Ureter (tissue), 1 donor: ENCODE measurements at regions not wholly inside any gene's neighbourhood (a gene's known extent, or its start where the extent isn't known, plus 50 kb on each side); places are given as distances from the start of the nearest gene placed in this dataset.
"Not testable (repeated sequence)": the region's sequence is repeated elsewhere in the genome, so short reads cannot be mapped to it uniquely, and the experiment has no call there.

Experiments
- DNase-seq: peaks from one replicate; pipeline ENCODE4 v3.0.0-alpha.2; 2020; ENCODE audit warnings: low spot score
- donor health status: DM: yes; HTN: yes; CAD: no.

DNA sequence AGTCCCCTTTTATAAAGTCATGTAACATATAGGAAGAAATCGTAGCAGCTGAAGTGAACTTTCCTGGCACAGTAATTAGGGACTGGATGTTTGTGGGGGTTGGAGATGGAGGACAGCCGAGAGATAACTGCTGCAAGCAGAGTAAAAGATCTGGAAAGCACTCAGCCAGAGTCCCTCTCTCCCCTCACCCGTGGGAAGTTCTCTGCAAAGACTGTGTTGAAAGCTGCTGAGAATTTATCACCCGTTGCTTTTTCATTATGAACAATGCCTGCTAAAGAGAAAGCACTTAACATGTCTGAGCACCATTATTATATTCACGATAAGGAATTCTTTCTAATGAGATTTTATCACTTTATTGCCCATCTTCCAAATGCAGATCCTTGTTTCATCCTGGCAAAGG is 248.8 kb downstream of the SHOX2 start:
- DNase-seq: no peak

DNA sequence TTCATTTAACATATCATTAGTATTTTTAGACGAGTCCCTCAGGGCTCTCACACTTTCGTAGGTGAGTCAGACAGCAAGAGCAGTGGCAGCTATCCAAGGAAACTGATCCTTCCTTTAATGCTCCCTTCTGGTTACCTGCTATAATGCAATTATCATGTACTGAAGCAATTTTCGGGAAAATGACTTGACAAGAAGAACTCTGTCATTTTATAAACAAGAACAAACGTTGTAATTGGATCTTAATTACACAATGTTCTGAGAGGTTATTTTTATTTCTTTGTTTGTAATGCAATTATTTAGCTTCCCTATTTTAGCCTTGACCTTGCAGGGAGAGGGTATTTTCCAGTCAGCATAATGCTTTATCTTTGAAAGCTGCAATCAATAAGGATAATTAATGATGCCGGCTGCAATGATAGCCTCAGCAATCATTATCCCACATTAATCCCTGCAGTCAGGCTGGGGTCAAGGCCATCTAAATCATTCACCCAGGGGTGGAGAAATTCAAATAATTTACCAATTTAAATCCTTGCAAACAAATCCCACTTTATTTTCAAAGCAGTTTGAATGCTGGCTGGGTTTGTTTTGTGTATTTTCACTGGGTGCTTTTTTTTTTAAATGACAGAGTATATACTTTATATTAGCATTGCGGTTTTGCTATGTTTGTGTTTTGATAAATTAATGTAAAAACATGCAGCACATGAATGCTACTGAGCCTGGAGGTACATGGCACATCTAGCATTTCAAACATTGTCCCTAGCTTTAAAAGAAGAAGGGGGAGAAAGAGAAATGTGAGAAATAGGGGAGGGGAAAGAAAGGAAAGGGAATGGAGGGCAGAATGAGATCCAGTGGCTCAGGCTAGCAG is 249.9 kb downstream of the SHOX2 start:
- DNase-seq: no peak

DNA sequence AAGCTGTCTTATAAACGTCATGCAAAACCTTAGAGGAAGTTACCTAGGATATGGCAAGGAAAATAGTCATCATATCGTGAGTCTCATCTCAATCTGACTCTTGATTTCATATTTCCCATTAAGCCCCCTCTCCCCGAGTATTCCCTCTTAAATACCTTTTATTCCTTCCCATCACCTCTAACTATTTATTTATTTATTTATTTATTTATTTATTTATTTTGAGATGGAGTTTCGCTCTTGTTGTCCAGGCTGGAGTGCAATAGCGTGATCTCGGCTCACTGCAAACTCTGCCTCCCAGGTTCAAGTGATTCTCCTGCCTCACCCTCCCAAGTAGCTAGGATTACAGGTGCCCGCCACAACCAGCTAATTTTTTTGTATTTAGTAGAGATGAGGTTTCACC is 260.4 kb downstream of the SHOX2 start:
- DNase-seq: not testable (repeated sequence)

DNA sequence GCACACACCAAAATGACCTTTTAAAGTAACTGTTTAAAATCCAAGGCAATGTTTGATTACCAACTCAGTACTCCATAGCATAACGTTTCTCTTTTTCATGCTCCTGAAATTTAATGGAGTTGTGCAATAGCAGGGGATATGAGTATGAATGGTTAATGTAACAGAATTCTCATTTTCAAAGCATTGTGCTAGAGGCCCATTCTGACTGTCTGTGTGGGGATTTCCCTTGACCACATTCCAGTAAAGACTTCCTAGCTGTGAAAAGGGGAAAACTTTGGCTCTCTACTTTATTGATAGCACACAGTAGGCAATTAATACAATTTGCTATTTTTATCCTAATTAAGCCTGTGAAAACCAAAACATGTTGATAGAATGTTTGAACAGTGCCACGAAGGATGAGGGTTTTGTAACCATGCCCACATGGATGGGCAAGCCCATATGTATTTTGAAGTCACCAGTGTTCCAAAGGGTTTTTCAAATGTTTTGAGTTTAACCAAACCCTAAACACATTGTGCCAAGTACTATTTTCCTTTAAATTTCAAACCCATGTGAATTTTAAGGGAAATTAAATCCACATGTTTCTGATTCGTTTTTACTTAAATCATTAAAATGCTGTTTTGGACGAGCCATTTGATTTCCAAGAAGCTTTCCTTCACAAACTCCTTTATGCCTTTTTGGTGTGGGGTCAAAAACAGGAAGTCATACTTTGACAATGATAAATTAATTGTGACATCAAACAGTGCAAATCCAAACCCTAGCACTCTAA is 261.2 kb downstream of the SHOX2 start:
- DNase-seq: no peak

DNA sequence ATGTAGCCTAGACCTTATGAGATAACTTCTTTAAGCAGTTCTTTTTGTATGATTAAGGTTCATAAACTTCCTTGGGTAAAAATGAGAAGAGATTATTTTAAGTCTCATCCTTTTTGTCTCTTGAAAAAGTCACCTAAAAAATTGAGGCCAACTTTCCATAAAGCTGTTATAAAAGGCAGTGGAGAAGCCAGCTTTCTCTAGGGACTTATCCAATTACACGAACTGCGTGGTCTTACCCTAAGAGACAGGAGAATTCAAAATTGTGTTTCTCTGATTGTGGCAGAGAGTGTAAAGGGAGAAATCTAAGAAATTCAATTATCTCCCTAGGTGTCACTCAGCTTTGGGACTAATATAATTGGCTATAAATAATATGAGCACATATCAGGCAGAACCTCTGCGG is 262.0 kb downstream of the SHOX2 start:
- DNase-seq: no peak

DNA sequence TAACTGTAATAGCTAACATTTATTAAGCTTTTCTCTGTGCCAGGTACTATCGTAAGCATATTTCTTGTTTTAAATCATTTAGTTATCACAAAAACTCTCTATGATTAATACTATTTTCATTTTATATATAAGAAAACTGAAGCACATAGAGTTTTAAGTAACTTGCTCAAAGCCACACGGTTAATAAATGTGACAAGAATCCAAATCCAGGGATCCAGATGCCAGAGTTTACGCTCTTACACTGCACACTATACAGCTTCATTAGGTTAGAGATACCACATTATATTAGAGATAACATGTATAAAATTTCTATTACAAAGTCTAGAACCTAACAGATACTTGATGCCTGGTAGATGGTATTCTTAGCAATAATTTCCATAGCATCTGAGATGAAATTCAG is 265.2 kb downstream of the SHOX2 start:
- no peak for DNase-seq

DNA sequence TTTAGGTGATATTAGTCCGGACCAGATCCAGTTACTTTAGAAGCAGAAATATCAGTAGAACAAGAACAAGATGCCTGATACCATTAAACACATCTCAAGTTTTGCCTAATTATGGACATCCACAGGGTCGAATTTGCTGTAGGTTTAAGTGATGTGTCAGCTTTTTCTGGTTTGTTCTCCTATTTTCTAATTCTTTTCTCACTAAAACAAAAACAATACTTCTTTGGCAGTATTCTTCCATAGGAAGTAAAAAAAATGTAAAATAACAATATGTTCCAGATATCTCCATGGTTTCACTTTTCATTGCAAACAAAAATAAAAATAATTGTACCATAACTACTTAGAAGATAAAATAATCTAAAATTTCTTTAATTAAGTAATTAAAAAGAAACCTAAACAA is 265.7 kb downstream of the SHOX2 start:
- no peak for DNase-seq

DNA sequence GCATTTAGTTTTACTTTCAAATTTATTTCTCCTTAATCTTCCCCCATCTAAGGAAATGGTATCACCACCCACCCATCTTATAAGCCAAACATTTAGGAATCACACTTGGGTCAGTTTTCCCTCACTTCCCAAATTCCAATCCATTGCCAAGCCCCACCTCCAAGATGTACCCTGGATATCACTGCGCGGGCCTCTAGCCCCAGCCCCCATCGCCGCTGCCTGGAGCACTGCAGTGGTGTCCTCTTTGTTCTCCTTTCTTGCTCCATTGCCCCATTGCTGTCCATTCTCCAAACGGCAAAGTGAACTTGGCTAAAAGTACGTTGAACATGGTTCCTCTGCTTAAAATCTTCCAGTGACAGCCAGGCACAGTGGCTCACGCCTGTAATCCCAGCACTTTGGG is 267.8 kb downstream of the SHOX2 start:
- DNase-seq: no peak

DNA sequence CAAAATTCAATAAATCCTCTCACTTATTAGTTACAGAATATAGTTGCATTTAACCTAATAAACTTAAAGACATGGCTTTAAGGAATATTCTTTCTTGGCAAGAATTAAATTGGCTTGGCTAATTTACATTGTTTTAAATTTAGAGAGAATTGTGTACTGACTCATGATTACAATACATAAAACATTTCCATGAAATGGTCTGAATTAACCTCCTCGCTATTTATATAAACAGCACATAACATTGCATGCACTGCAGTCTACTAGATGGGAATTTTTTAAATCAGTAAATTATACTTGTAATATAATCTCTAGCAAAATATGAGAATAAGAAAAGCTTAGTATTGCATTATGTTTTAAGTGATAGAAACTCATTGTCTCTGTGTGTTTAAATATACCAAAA is 268.9 kb downstream of the SHOX2 start:
- DNase-seq: no peak

DNA sequence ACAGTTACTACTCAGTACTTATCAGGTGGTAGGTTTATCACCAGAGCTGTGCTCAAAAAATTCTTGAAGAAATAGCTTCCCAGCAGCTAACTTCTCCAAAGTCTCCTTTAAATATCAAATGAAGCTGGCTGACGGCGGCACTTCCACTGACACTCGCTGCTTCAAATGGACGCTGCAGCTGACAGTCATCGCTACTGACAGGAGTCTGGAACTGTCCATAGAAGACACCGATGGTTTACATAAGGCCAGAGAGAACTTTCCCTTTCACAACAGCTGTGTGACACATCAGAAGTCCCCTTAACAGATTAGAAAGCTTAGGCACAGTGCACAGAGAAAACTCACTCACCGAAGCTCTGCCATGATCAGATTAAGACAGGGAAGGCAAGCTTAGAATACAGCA is 270.2 kb downstream of the SHOX2 start:
- DNase-seq: no peak

DNA sequence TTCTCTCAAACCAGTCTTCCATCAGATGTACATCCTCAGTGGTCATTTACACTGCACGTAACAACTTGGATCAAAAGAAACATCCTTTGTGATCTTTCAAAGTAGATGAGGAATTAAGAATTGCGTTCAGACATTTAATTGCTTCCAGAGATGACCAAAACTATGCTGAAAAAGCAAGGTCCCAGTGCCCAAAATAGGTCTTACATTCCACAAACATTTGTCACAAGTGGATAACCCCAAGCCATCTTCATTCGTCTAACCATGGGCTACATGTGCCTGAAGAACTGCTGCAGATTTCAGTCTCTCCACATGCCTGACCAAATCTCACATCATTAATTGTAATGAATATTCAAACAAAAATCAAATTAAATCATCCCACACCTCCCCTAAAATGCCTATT is 273.6 kb downstream of the SHOX2 start:
- DNase-seq: no peak

DNA sequence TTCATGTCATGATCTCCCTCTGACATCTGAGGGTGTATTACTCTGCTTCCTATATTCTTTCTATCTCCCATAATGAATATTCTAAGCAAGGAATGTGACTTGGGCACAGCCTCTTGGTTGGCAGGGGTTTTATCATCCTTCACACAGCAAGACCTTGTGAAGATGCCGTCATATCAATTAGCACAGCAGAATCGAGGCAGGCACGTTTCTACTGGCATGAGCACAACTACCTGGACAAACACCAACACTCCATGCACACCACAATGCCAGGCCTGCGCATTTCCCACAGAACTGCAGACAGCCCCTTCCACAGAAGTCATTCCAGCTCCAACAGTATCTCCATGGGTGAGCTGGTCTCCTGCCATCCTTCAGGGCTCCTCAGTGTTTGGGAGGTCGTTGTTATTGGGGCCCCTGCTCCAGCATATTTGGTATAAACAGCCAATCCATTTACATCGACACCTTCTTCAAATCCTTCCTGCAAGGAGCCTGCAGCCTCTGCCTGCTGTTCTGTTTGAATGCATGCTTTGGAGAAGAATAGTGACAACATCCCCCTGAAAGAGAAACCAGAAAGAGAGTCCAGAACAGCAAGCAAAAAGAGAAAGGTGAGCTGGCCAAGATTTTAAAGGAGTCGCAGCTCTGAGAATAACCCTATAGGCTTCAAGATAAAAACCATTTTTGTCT is 275.5 kb downstream of the SHOX2 start:
- no peak for DNase-seq

DNA sequence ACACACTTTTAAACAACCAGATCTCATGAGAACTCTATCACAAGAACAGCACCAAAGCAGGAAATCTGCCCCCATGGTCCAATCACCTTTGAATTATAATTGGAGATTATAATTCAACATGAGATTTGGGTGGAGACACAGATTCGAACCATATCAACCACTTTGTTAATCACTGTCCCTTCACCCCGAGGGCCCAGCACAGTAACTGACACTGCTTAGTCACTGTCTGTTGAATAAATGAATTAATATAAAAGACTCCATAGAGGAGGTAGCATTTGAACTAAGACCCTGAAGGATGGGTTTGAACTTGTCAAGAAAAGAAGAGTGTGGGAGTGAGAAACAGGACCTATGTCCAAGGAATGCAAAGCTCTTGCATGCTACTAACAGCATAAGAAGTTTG is 276.4 kb downstream of the SHOX2 start:
- DNase-seq: no peak

DNA sequence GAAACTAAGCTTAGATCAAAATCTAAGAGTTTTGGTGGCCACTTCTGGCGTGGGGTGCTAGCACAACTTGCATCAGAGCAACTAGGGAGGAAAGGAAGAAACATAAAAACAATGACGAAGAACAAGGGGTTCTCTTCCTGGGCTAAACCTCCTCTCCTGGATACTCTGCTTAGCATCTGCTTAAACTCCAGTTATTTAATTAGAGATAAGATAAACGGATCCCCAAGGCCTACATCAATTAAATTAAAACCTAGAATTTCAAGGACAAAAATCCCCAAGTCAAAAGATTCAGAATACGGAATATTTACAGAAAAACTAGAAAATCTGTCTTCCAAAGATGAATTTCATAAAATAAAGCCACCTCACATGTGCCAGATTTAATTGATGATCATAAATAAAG is 281.9 kb downstream of the SHOX2 start:
- DNase-seq: no peak

DNA sequence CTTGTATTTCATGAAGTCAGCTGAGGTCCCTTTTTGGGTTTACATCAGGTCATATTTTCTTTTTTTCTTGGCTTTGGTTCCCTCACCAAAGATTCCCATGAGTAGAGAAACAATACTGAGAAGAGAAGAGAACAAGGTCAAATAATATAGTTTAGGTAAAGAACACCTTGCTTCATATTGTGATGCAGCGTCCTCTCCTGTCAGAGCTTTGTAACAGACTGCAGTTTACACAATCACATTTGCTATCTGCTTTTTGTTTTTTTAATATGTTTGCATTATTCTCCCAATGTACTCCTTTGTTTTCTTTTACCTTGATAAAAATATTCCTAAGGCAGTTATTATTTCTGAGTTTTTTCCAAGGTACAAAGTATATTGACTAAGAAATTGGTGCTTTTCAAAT is 283.2 kb downstream of the SHOX2 start:
- no peak for DNase-seq

DNA sequence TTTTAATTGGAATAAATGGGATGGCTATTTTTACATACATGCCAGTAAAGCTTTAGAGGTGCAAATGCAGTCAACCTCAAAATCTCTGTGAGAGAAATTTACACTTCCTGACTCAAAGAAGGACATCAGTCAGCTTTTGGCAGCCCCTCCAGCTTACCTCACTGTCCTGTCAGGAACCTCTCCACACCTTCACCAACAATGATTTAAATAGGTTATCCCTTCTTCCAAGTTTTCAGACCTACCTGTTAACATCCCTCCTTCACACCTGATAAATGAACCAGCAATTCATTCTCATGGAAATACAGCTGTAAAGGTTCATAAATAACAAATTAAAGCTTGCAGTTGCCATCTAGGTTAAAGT is 286.1 kb downstream of the SHOX2 start:
- no peak for DNase-seq

DNA sequence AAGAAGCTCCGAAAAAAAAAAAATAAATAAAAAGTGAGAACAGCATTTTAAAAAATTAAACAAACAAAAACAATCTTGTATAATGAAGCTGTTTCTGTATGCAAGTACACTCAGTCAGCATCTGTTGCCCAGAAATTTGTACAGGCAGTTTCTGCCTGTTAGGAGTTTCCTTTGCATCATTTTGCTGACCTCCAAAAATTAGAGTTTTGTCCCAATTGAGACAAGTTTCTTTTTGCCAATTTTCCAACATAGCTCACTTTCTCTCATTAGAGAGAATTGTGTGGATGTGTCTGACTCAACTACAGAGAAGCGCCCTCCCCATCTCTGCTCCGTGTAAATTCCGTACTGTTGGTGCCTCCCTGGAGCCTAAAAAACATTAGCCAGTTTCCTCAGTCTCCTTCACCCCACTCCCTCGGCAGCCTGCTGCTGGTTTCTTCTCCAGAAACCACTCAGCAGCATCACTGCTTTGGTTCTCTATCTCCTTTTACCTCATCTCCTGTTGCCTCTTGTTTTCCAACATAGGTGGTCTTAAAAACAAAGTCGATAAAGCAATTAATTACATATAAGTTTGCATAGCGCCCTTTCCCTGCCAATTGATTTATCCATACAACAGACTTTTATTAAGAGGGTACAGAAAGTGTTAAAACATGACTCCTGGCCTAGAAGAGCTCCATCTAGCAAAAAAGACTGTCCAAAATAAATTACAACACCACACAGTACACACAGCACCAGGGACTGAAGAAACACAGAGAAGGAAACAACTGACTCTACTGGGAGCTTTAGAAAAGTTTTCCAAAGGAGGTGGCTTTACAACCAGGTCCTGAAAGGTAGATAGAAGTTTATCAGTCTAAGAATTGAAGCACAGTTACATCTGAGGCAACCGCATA is 286.7 kb downstream of the SHOX2 start:
- no peak for DNase-seq

DNA sequence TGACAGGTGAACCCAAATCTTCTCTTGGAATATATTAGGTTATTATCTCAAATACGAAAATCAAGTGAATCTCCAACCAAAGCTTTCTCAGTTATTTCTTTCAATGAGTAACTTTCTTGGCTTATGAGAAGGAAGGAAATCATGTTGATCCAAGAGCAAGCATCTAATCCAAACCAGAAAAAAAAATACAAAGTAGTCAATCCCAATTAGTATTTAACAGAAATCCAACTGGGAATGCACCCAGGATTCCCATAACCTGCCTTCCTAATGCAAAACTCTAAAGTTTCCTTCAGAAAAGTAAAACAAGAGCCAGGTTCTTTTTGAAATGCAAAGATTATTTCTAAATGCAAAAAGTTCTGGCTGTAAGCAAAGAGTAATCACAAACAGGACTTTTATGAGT is 289.3 kb downstream of the SHOX2 start:
- DNase-seq: no peak

DNA sequence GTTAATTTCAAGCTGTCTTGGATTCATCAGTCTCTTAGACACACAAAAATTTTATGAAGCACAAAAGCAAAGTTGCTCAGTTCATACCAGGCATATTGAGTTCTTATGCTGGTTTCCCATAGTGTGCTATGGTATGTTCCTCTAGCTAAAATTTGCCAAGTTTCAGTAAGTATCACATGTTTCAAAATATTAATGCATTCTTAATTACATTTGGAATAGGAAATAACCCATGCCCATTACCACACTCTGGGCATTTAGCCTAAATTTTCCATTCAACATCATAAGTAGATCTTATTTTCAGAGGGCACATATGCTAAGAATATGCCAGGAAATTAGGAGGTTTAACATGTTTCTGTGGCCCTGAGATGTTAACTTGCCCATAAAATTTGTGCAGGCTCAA is 289.9 kb downstream of the SHOX2 start:
- DNase-seq: no peak

DNA sequence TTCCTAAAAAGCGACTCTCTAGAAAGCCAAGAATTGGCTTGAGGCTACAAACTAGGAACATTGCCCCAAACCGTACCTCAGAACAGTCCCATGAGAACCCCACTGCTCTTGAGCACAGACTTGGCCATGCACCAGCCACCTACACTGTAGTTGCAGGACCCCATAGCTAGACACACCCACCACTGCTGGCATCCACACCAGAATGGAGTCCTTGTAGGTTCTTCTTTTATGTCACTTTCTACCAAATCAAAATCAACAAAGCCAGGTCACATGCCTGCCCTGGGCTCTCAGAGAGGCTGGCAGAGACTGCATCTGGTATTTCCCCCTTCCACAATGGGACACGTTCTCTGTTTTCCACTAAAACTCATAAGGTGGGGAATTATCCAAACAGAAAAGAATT is 290.5 kb downstream of the SHOX2 start:
- no peak for DNase-seq

DNA sequence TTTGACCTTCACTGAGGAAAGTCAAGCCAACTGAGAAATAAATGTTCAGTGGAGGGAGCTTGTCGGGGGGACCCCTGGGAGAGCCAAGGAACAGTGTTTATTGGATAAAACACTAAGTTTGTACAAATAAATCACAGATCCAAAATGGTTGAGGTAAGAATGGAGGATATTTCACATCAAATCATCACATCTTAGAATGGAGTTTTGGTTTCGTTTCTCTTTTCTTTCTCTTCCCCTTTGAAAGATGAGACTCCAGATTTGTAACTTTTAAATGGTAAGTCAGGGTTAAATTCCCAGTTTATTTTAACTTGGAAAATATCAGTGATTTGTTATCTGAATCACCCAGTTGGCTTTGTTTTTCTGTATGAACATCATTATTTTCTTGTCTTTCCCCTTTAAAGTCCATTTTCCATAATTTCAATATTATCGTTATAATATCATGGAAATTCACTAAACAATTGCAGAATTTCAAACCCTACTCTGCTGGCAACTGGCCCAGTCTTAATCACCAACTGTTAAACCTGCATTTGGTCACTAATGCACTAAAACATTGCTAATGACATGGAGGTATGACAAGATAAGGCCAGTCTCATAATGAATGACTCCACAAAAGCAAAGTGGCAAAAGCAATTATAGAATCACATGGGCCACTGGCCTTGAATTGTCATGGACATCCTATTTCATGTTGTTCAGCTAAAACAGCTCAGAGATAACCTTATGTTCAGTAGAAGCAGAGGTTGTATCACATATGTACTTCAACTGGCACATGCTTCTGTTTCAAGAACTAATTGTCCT is 295.1 kb downstream of the SHOX2 start:
- DNase-seq: no peak
